ENCODE measurements at regions not wholly inside any gene's neighbourhood (a gene's known extent, or its start where the extent isn't known, plus 50 kb on each side); places are given as distances from the start of the nearest gene placed in this dataset.
"Not testable (repeated sequence)": the region's sequence is repeated elsewhere in the genome, so short reads cannot be mapped to it uniquely, and the experiment has no call there.

- DNase-seq (ENCODE audit: low read depth, low spot score) = no peak
Observed at GRCh38 chr3:19825193-19825592, 108.8 kb downstream of the EFHB start.

- no peak for DNase-seq (ENCODE audit: low read depth, low spot score)
Observed at GRCh38 chr3:19822805-19823204, 111.2 kb downstream of the EFHB start.

- DNase-seq (ENCODE audit: low read depth, low spot score) = no peak
Observed at GRCh38 chr3:19816631-19817030, 117.4 kb downstream of the EFHB start.

DNA sequence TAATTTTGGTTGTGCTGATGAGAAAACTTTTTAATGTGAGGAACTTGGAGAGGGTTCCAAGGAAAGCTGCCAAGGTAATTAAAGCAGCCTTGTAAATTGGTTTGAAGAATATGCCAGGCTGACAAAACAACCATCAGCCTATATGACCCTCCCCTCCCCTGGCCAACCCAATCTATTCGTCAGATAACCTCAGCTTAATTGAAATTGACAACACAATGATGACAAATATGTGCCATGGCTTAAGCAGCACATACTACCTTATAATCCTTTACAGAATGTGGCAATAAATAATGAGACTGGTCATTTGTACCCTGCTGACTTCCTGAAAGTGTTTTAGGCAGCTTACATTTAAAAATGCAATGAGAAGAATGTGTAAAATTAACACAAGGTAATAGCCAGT is 118.2 kb downstream of the EFHB start:
- no peak for DNase-seq (ENCODE audit: low read depth, low spot score)

DNA sequence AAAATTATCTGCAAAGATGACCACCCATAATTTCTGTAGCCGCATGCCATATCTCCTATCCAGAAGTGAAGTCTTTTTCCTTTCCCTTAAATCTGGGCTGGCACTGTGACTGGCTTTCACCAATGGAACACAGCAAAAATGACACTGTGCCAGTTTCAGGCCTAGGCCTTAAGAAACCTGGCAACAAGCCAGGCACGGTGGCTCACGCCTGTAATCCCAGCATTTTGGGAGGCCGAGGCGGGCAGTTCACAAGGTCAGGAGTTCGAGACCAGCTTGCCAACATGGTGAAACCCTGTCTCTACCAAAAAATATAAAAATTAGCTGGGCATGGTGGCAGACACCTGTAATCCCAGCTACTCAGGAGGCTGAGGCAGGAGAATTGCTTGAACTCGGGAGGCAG is 120.3 kb downstream of the EFHB start:
- not testable (repeated sequence) for DNase-seq (ENCODE audit: low read depth, low spot score)

DNA sequence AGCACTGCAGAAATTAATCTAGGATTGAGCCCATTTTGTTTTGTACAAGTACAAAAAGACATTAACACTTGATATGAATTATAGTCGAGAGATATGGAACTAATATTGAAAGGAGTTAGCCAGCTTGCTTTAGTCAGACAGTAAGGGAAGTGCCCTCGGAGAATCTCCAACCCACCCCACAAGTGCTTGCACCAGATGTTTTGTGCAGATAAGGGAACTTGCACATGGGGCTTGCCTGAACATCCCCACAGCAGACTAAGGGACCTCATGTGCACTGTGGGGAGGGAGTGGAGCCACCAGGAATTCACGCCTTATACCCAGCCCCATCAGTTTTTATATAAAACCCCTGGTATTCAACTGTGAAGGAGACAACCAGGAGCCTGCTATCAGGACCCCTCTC is 122.3 kb downstream of the EFHB start:
- no peak for DNase-seq (ENCODE audit: low read depth, low spot score)

DNA sequence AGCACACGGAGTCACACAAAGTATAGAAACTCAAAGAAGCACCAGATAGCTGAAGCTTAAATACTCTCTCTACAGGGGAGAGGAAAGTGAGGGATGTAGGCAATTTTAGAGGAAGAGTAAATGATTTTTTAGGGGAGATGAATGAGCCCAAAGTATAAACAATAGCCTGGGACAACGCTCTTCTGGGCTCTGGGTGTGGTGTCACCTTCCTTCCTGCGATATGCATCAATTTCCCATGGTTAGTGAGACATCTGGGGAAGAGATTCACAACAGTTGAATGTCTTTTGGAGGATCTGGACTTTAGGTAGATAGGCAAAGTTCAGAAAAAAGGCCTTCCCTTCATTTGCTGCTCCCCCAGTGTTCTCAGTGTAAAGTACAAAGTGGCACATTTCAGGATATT is 125.2 kb downstream of the EFHB start:
- DNase-seq (ENCODE audit: low read depth, low spot score) = no peak

GRCh38 chr3:19799887-19800286 is 134.1 kb downstream of the EFHB start:
- DNase-seq (ENCODE audit: low read depth, low spot score) = no peak

GRCh38 chr3:19799115-19799514 is 134.9 kb downstream of the EFHB start:
- DNase-seq (ENCODE audit: low read depth, low spot score) = no peak

DNA sequence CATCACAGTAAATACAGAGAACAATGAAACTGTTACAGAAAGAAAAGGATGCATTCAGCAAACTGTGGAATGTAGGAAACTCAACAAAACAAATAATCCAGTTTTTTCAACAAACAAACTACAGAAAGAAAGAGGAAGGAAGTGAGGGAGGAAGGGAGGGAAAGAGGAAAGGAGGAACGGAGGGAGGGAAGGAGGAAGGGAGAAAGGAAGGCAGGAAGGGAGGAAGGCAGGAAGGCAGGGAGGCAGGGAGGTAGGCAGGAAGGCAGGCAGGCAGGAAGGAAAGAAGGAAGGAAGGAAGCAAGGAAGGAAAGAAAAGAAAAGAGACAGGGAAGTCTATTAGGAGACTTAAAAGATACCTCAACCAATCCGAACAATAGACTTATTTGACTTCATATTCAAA is 135.7 kb downstream of the EFHB start:
- DNase-seq (ENCODE audit: low read depth, low spot score) = no peak

DNA sequence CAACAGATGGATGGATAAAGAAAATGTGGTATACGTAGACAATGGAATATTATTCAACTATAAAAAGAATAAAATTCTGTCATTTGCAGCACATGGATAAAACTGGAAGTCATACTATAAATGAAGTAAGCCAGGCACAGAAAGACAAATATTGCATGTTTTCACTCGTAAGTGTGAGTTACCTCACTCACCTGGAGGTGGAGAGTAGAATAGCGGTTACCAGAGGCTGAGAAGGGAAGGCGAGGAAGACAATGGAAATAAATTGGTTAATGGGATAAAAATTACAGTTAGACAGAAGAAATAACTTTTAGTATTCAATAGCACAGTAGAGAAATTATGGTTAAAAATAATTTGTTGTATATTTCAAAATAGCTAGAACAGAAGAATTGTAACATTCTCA is 141.6 kb downstream of the EFHB start:
- DNase-seq (ENCODE audit: low read depth, low spot score) = no peak

- DNase-seq (ENCODE audit: low read depth, low spot score) = no peak
Observed at GRCh38 chr3:19775765-19776164, 158.3 kb downstream of the EFHB start.

- DNase-seq (ENCODE audit: low read depth, low spot score) = no peak
Observed at GRCh38 chr3:19769694-19770093, 164.3 kb downstream of the EFHB start.

DNA sequence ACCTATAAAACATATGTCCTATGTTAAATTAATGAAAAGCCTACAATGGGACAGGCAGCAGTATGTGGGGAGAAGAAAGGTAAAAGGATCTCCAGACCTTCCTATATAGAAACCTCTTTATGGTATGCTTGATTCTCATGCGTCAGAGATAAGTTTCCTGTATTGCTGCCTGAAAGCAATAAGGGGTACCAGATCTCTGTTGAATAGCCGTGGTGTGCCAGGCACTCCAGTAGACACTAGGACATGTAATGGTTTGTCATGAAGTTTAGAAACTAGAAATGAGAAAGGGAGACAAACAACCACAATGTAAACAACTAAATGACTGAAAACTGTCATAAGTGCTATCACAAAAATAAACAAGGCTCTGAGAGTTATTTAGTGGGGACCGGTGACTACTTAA is 168.1 kb downstream of the EFHB start:
- DNase-seq (ENCODE audit: low read depth, low spot score) = no peak

- no peak for DNase-seq (ENCODE audit: low read depth, low spot score)
Observed at GRCh38 chr3:19757773-19758172, 176.2 kb downstream of the EFHB start.

DNA sequence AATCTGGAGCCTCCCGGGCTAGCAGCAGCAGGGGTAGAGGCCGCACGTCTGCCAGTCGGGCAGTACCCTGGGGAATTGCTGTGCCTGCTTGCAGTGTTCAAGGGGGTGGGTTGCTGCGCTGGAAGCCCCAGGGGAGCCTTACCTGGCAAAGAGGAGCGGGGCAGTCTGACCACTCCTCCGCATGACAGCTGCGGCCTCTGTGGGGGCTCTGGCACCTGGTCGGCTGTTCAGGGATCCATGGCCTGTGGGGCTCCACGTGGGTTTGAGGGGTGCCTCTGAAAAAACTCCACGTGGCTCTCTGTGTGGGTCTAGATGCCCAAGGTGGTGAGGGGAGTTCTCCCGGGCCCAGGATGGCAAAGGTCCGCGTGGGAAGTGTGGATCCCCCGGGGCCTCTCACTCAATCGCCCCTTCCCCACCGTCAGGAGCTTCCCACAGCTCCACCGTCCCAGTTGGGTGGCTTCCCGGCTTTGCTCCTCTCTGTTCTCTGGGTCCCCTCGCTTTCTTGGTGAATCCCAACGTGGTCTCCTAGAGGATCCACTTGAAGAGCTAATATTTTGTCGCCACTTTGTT is 184.5 kb downstream of the EFHB start:
- no peak for DNase-seq (ENCODE audit: low read depth, low spot score)

DNA sequence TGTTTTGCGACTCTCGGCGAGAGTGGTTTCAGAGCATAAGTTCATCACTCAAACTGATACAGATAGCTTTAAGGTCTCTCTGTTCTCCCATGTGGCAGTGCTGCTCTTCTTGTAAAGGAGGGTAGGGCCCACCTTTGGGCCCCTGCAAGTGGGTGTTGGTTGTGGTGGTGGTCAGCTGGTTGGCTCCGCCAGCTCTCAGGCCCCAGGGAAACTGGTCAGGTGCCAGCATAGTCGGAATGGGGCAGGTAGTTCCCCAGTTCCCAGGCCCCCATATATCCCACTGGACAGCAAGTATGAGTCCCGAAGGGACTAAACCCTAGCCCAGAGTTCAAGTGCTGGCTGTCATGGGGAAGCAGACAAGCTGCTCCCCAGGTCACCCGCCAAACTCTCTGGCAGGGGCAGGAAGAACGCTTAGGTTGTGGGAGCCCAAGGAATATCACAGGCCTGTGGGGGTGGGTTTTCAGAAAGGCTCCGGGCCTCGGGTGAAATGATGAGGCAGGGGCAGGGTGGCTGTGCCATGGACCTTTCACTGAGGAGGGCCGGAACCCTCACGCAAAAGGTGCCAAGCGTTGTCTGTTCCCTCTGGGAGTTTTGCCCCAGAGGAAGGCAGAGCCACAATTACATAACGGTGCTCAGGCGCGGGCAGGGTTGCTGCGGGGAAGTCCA is 185.1 kb downstream of the EFHB start:
- no peak for DNase-seq (ENCODE audit: low read depth, low spot score)

- no peak for DNase-seq (ENCODE audit: low read depth, low spot score)
Observed at GRCh38 chr3:19744047-19744446, 190.0 kb downstream of the EFHB start.

DNA sequence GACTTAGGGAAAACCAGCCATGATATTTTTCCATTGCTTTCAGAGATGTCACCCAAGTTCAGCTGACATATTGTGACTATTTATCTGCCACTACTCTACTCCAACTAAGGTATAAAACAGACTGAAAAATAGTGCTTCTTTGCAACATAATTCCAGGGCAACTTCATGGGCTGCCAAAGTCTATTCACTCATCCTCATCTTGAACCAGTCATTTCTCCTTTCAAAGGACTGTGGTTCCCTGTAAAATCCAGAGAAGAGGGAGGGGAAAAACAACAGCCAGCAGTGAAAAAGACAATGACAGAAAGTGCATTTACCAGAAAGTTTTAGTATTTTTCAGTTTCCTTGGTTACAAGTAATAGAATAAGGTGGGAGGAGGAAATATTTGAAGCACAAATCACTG is 191.1 kb downstream of the EFHB start:
- no peak for DNase-seq (ENCODE audit: low read depth, low spot score)

GRCh38 chr3:19739504-19739903 is 194.5 kb downstream of the EFHB start:
- no peak for DNase-seq (ENCODE audit: low read depth, low spot score)

DNA sequence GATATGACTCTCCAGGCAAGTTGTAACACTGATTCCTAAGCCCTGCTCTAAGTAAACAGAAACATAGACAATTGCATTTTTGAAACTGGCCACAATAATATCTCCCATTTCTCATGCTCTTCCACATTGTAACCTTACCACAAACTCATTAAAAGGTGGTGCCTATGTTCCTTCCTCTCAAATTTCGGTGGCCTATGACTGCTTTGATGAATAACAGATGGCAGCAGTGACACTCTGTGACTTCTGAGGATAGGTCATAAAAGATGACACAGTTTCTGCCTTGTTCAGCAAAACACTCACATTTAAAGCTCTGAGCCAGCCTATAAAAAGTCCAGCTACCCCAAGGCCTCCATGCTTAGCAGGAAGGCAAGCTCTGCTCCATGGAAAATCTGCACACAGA is 195.2 kb downstream of the EFHB start:
- no peak for DNase-seq (ENCODE audit: low read depth, low spot score)

DNA sequence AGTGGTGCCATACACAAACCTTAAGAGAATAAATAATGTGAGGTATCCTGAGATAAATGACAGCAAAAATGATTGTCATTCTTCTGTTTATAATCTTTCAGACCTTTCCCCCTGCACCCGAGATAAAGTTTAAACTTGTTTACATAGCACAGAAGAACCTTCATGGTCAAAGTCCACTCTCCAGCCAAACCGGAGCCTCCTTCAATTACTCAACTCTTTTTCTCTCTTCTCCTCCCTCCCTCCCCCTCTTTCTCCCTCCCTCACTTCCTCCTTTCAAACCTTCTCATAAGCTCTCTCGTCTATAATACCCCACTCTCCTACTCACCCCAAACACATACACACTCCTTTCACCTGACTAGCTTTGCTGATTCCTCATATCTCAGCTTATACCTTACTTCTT is 198.9 kb downstream of the EFHB start:
- no peak for DNase-seq (ENCODE audit: low read depth, low spot score)

GRCh38 chr3:19734453-19734852 is 199.6 kb downstream of the EFHB start:
- DNase-seq (ENCODE audit: low read depth, low spot score) = no peak

DNA sequence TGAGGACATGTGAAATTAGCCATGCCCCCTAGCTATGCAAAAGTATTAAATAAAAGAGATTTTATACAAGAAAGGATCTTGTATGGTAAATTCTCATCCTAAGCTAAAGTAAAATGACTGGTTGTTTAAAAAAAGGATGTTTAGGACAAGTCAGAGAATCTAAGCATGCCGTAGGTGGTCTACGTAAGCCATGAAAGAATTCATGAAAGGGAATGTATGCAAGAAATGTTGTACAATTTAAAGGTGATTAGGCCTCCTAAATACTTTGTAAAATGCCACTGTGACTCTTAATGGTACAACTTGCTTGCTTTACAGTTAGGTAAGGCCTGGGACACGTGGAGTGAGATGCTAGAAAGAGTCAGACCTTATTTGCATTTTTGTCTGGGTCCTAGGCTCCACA is 209.0 kb downstream of the EFHB start:
- no peak for DNase-seq (ENCODE audit: low read depth, low spot score)
